PC-9 (cell line): ENCODE measurements at regions not wholly inside any gene's neighbourhood (a gene's known extent, or its start where the extent isn't known, plus 50 kb on each side); places are given as distances from the start of the nearest gene placed in this dataset.

Source experiments
- CTCF ChIP-seq: fragments of 200-600 bp; sonication (generic); conservative IDR thresholded peaks from 2 replicates; pipeline ENCODE4 v1.6.1; 2017; ENCODE audit warnings: mixed run types, antibody characterized with exemption, mild to moderate bottlenecking, moderate library complexity
- EZH2 ChIP-seq: fragments of 200-600 bp; sonication (generic); IDR thresholded peaks from 2 replicates; pipeline ENCODE4 v1.8.0; 2017; ENCODE audit warnings: antibody characterized with exemption, low read depth

DNA sequence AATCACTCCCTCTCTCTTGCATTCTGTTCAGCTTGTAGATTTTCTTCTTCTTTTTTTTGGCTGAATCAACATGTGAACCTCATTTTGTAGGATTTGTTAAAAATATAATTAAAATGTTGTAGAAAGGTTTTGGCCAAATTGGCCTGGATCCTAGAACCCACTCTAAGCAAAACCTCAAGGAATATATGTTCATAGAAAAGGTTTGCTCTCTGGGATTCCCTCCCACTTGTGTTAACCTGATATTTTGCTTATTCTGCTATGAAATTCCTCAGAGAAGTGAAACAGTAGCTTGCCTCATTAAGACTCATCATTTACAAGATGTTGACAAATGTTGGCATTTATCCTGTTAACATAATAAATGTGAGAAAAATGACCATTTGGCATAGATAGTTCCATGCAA, 456.7 kb downstream of the TMEM182 start:
- TF ChIP-seq CTCF (no peak), EZH2 (no peak)
